SU-DHL-6 (cell line): ENCODE measurements at regions not wholly inside any gene's neighbourhood (a gene's known extent, or its start where the extent isn't known, plus 50 kb on each side); places are given as distances from the start of the nearest gene placed in this dataset.

Experiments
- H2AFZ ChIP-seq: fragments of 200-600 bp; sonication (generic); 2 replicates; pipeline ENCODE4 v1.6.1; 2014; ENCODE audit warnings: low read depth, mild to moderate bottlenecking, moderate library complexity, mixed read lengths, antibody characterized with exemption, low read length; ENCODE audit not compliant: severe bottlenecking
- H3F3A ChIP-seq: fragments of 200-600 bp; shearing (Covaris generic); 2 replicates; pipeline ENCODE4 v1.6.0; 2016; ENCODE audit warnings: antibody characterized with exemption, mild to moderate bottlenecking; ENCODE audit not compliant: insufficient read depth
- H3K27ac ChIP-seq: fragments of 200-600 bp; sonication (generic); 2 replicates; pipeline ENCODE4 v1.5.1; 2016; ENCODE audit warnings: low read depth, mild to moderate bottlenecking, low read length, moderate library complexity, mixed read lengths
- H3K27me3 ChIP-seq: fragments of 200-600 bp; sonication (generic), shearing (Covaris generic); 2 replicates; pipeline ENCODE4 v1.6.0; 2014; ENCODE audit warnings: mild to moderate bottlenecking, low read length
- H3K36me3 ChIP-seq: fragments of 200-600 bp; sonication (generic); 2 replicates; pipeline ENCODE4 v1.6.1; 2014; ENCODE audit warnings: mild to moderate bottlenecking, low read length, mixed read lengths
- H3K4me2 ChIP-seq: fragments of 300-600, 200-600 bp; shearing (Covaris generic), sonication (generic); 2 replicates; pipeline ENCODE4 v1.6.0; 2014; ENCODE audit warnings: low read length, low read depth, mild to moderate bottlenecking; ENCODE audit not compliant: poor library complexity, severe bottlenecking
- H3K4me3 ChIP-seq: fragments of 200-600 bp; sonication (generic); 2 replicates; pipeline ENCODE4 v1.5.1; 2014; ENCODE audit warnings: antibody characterized with exemption, low read length, mild to moderate bottlenecking, mixed read lengths; ENCODE audit not compliant: insufficient read depth, poor library complexity, severe bottlenecking
- H3K79me2 ChIP-seq: fragments of 200-600 bp; sonication (generic); 2 replicates; pipeline ENCODE4 v1.6.1; 2014; ENCODE audit warnings: mild to moderate bottlenecking, low read length, moderate library complexity; ENCODE audit not compliant: insufficient read depth
- H3K9ac ChIP-seq: fragments of 200-600 bp; sonication (generic); 2 replicates; pipeline ENCODE4 v1.7.0; 2014; ENCODE audit warnings: mild to moderate bottlenecking, low read length
- H3K9me2 ChIP-seq: fragments of 200-600 bp; sonication (generic); replicated peaks from 2 replicates; pipeline ENCODE4 v1.6.1; 2014; ENCODE audit warnings: low read length; ENCODE audit not compliant: insufficient read depth
- H3K9me3 ChIP-seq: fragments of 200-600 bp; sonication (generic); 2 replicates; pipeline ENCODE4 v1.6.1; 2014; ENCODE audit warnings: low read length, mixed read lengths; ENCODE audit not compliant: insufficient read depth
- H4K20me1 ChIP-seq: fragments of 200-600 bp; sonication (generic); 2 replicates; pipeline ENCODE4 v1.6.1; 2014; ENCODE audit warnings: low read depth, mild to moderate bottlenecking, antibody characterized with exemption, low read length, moderate library complexity, mixed read lengths
- EZH2phosphoT487 ChIP-seq: fragments of 200-600 bp; sonication (generic), shearing (Covaris generic); conservative IDR thresholded peaks from 2 replicates; pipeline ENCODE4 v1.6.1; 2018; ENCODE audit warnings: mild to moderate bottlenecking, antibody characterized with exemption, low read length, moderate library complexity, mixed read lengths
- TF ChIP-seq, protein P1 (sequence below): fragments of 200-600 bp; sonication (generic); IDR thresholded peaks from one replicate; pipeline ENCODE4 v1.5.1; 2017; ENCODE audit warnings: antibody characterized with exemption, mild to moderate bottlenecking, low read length, moderate library complexity; ENCODE audit not compliant: insufficient read depth, poor library complexity, severe bottlenecking

DNA sequence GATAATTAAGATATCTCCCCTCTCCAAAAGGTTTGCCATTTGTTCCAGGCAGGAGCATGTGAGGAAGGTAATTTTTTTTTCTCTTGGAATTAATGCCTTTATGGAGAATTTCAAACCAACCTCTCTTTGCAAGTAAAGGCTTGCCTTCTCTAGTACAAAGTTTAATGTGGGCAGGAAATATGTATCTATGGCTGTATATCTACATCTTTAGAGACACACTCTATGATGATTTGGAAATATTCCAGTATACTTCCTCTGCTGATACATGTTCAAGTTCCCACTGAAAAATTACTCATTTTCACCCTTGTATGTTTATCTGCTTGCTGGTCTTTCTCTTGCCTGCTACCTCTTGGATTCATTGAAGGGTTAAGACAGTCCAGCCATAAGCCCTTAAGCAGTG lies 83.5 kb upstream of the SEMA6A start:
- H3K9ac ChIP-seq: no peak overlapping the region
- TF ChIP-seq, protein P1, sequence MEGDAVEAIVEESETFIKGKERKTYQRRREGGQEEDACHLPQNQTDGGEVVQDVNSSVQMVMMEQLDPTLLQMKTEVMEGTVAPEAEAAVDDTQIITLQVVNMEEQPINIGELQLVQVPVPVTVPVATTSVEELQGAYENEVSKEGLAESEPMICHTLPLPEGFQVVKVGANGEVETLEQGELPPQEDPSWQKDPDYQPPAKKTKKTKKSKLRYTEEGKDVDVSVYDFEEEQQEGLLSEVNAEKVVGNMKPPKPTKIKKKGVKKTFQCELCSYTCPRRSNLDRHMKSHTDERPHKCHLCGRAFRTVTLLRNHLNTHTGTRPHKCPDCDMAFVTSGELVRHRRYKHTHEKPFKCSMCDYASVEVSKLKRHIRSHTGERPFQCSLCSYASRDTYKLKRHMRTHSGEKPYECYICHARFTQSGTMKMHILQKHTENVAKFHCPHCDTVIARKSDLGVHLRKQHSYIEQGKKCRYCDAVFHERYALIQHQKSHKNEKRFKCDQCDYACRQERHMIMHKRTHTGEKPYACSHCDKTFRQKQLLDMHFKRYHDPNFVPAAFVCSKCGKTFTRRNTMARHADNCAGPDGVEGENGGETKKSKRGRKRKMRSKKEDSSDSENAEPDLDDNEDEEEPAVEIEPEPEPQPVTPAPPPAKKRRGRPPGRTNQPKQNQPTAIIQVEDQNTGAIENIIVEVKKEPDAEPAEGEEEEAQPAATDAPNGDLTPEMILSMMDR: no peak
- TF ChIP-seq EZH2phosphoT487: no peak
- H3K36me3 ChIP-seq: no peaks in the 10 kb centered on the region
- H3K4me3 ChIP-seq: no peak overlapping the region
- H4K20me1 ChIP-seq: no peaks in the 10 kb centered on the region
- no peaks in the 10 kb centered on the region for H3K27me3 ChIP-seq
- no peaks in the 10 kb centered on the region for H3F3A ChIP-seq
- H3K79me2 ChIP-seq: no peaks in the 10 kb centered on the region
- no peak overlapping the region for H3K27ac ChIP-seq
- no peak overlapping the region for H3K4me2 ChIP-seq
- no peak overlapping the region for H2AFZ ChIP-seq
- peaks cover 14% of the 10 kb centered on the region; the same call in 1 of the 2 replicates for H3K9me3 ChIP-seq
- no peaks in the 10 kb centered on the region for H3K9me2 ChIP-seq

DNA sequence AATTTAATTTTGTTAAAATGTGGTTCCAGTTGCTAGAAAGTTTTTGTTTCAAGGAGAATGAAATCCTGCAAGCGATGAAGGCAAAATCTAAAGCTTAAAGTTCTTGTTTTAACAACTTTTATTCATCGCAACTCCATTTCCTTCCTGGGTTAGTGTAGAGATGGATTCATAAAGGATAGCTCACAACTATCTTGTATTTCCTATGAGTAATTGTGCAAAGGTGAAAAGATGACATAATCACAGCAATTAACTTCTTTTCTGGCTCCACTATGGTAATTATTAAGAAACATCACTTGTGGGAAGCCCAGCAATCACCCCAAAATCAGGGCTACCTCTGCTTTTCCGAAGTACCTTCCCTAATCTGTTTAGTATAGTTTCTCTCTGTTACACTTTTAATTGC lies 80.8 kb upstream of the SEMA6A start:
- Histone ChIP-seq H4K20me1 (no peaks in the 10 kb centered on the region), H3K27me3 (no peaks in the 10 kb centered on the region), H3K9me2 (no peaks in the 10 kb centered on the region), H3K9ac (no peak overlapping the region), H3K9me3 (0 out of 2 replicates have a peak, but pooled peaks cover under 1% of the 10 kb centered on the region), H3K4me3 (no peak overlapping the region), H3K79me2 (no peaks in the 10 kb centered on the region), H3K4me2 (no peak overlapping the region), H3K27ac (no peak overlapping the region), H3F3A (no peaks in the 10 kb centered on the region), H2AFZ (no peak overlapping the region), H3K36me3 (no peaks in the 10 kb centered on the region)
- no peak for TF ChIP-seq EZH2phosphoT487
- TF ChIP-seq, protein P1: no peak

DNA sequence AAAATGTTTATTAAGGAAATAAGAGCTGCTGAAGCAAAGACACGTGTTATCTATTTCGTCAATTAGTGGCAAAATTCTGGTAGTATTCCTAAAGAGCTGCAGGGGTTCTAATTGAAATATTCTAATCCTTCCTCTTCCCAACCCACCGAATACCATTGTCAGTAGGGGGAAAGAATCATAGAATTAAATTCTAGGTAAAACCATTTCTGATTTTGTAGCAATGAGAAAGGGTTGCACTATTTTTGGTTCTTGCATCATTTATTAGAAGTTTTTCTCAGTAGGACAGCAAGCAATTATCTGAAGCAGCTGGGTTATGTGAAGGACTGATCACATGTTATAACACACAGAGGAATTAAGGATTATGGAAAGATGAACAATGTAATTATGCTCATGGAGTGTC lies 80.3 kb upstream of the SEMA6A start:
- TF ChIP-seq, protein P1: no peak
- no peaks in the 10 kb centered on the region for H3K36me3 ChIP-seq
- H3K27ac ChIP-seq: no peak overlapping the region
- H3K27me3 ChIP-seq: no peaks in the 10 kb centered on the region
- no peak overlapping the region for H3K4me3 ChIP-seq
- no peak overlapping the region for H3K9ac ChIP-seq
- H3K79me2 ChIP-seq: no peaks in the 10 kb centered on the region
- H3K9me2 ChIP-seq: no peaks in the 10 kb centered on the region
- H3F3A ChIP-seq: no peaks in the 10 kb centered on the region
- no peak overlapping the region for H3K4me2 ChIP-seq
- H3K9me3 ChIP-seq: no peaks in the 10 kb centered on the region
- no peak overlapping the region for H2AFZ ChIP-seq
- H4K20me1 ChIP-seq: no peaks in the 10 kb centered on the region

DNA sequence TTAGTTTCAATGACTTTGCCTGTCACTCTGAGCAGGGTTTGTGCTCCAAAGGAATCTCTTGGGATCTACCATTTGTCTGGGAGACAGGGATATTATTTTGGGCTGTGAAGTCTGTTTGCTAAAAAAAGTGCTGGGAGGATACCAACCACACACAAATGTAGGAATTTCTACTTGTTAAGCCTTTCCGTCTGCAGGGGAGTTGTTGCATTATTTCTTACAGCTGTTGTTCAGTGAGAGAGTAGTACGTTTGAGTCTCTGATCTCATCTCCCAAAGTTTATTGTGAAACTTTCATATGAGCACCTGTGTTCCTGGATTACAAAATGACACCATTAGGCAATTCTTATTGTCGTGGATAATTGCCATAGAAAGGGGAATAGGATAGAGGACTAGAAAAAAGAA lies 78.3 kb upstream of the SEMA6A start:
- Histone ChIP-seq H3K4me2 (no peak overlapping the region), H3K9ac (no peak overlapping the region)

More for the DNA sequence above, 78.3 kb upstream of the SEMA6A start:
- TF ChIP-seq, protein P1: no peak
- Histone ChIP-seq H3K27me3 (no peaks in the 10 kb centered on the region), H3K79me2 (no peaks in the 10 kb centered on the region), H3K9me2 (no peaks in the 10 kb centered on the region), H3K4me3 (no peak overlapping the region), H3K27ac (no peak overlapping the region), H3F3A (no peaks in the 10 kb centered on the region), H4K20me1 (no peaks in the 10 kb centered on the region), H3K9me3 (no peaks in the 10 kb centered on the region), H2AFZ (no peak overlapping the region), H3K36me3 (no peaks in the 10 kb centered on the region)
